ENCODE measurements at regions not wholly inside any gene's neighbourhood (a gene's known extent, or its start where the extent isn't known, plus 50 kb on each side); places are given as distances from the start of the nearest gene placed in this dataset.
"Not testable (repeated sequence)": the region's sequence is repeated elsewhere in the genome, so short reads cannot be mapped to it uniquely, and the experiment has no call there.

DNA sequence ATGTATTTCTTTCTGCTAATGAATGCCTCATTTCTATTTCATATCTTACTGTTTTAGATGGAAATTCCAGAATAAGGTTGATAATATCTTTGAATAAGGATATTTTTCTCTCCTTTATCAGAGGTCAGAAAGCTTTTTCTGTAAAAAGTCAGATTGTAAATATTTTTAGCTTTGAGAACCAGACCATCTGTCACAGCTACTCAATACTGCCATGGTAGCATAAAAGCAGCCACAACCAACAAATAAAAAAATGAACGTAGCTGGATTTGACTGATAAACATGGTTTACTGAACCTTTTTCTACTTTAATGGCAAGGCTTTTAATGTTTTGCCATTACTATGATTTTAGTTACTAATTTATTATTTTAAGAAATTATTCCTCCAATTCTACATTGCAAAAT is 217.4 kb upstream of the COX10 start:
- Histone ChIP-seq H3K27ac (no peak overlapping the region), H3K36me3 (no peaks in the 10 kb centered on the region), H3K4me1 (no peaks in the 10 kb centered on the region), H3K27me3 (no peaks in the 10 kb centered on the region), H3K4me3 (no peak overlapping the region), H3K9me3 (peaks cover 0 to 7% of the 10 kb centered on the region in 2 donors)
- TF ChIP-seq, protein P1, sequence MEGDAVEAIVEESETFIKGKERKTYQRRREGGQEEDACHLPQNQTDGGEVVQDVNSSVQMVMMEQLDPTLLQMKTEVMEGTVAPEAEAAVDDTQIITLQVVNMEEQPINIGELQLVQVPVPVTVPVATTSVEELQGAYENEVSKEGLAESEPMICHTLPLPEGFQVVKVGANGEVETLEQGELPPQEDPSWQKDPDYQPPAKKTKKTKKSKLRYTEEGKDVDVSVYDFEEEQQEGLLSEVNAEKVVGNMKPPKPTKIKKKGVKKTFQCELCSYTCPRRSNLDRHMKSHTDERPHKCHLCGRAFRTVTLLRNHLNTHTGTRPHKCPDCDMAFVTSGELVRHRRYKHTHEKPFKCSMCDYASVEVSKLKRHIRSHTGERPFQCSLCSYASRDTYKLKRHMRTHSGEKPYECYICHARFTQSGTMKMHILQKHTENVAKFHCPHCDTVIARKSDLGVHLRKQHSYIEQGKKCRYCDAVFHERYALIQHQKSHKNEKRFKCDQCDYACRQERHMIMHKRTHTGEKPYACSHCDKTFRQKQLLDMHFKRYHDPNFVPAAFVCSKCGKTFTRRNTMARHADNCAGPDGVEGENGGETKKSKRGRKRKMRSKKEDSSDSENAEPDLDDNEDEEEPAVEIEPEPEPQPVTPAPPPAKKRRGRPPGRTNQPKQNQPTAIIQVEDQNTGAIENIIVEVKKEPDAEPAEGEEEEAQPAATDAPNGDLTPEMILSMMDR (IDR thresholded peaks at IDR 0.05) = no peak
- no peak for DNase-seq (ENCODE audit: low spot score)

DNA sequence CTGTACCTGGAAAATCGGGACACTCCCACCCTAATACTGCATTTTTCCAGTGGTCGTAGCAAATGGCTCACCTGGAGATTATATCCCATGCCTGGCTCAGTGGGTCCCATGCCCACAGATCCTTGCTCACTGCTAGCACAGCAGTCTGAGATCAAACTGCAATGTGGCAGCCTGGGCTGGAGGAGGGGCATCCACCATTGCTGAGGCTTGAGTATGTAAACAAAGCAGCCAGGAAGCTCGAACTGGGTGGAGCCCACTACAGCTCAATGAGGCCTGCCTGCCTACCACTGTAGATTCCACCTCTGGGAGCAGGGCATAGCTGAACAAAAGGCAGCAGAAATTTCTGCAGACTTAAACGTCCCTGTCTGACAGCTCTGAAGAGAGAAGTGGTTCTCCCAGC is 213.6 kb upstream of the COX10 start:
- H3K4me1 ChIP-seq; H3K36me3 ChIP-seq; H3K27ac ChIP-seq; H3K9me3 ChIP-seq; H3K4me3 ChIP-seq; H3K27me3 ChIP-seq; DNase-seq (ENCODE audit: low spot score): not testable (repeated sequence)

DNA sequence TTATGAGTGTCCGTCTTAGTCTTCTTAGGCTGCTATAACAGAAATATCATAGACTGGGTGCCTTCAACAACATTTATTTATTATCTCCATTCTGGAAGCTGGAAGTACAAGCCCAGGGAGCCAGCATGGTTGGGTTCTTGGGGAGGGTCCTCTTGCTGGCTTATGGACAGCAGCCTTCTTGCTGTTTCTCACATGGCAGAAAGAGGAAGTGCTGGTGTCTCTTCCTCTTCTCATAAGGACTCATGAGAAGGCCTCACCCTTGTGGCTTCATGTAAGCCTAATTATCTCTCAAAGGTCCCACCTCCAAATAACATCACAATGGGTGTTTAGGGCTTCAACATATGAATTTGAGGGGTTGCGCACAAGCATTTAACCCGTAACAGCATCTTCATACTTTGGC is 207.0 kb upstream of the COX10 start:
- H3K27ac ChIP-seq = no peak overlapping the region
- H3K27me3 ChIP-seq = no peaks in the 10 kb centered on the region
- no peaks in the 10 kb centered on the region for H3K9me3 ChIP-seq
- H3K4me1 ChIP-seq = no peaks in the 10 kb centered on the region
- DNase-seq (ENCODE audit: low spot score) = no peak
- TF ChIP-seq, protein P1 (IDR thresholded peaks at IDR 0.05) = no peak
- no peak overlapping the region for H3K4me3 ChIP-seq
- no peaks in the 10 kb centered on the region for H3K36me3 ChIP-seq

DNA sequence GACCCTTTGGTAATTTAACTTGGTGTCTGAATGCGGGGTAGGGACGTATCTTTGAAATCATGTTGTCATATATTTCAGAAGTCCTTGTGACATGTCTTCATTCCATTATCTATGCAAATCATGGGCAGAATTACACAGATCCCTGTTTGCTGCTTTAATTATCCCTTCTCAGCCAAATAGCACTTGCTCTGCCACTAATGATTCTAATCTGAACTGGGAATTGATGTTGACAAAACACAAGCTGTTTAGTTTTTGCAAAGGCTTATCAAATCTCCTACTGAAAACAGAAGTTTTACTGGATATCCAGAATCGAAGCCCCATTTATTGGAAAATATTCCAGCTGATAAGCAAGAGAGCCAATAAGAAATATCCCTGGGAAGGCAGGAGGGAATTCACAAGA is 205.9 kb upstream of the COX10 start:
- Histone ChIP-seq H3K4me3 (no peak overlapping the region), H3K9me3 (no peaks in the 10 kb centered on the region), H3K27ac (no peak overlapping the region), H3K36me3 (no peaks in the 10 kb centered on the region), H3K27me3 (no peaks in the 10 kb centered on the region), H3K4me1 (no peaks in the 10 kb centered on the region)
- TF ChIP-seq, protein P1 (IDR thresholded peaks at IDR 0.05) = no peak
- no peak for DNase-seq (ENCODE audit: low spot score)

DNA sequence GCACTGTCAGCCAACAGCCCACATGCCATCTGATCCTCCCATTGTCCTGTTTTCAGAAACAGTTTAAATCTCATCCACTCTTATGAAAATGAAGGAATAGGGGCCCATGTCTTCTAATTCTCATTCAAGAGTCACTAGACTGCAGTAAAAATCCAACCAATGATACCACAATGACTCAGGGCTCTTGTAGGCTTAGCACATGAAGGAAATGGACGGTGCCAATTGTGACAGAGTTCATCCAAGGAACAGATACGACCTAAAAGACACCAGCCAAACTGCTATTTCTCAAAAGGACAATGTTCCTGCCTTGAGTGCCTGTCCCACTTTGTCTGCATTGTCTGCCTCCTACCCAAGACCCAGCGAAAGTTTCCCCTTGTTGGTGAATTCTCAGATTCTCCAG is 204.8 kb upstream of the COX10 start:
- Histone ChIP-seq H3K27me3 (no peaks in the 10 kb centered on the region), H3K27ac (no peak overlapping the region), H3K9me3 (no peaks in the 10 kb centered on the region), H3K4me3 (no peak overlapping the region), H3K36me3 (no peaks in the 10 kb centered on the region), H3K4me1 (no peaks in the 10 kb centered on the region)
- no peak for DNase-seq (ENCODE audit: low spot score)
- TF ChIP-seq, protein P1 (IDR thresholded peaks at IDR 0.05) = no peak

DNA sequence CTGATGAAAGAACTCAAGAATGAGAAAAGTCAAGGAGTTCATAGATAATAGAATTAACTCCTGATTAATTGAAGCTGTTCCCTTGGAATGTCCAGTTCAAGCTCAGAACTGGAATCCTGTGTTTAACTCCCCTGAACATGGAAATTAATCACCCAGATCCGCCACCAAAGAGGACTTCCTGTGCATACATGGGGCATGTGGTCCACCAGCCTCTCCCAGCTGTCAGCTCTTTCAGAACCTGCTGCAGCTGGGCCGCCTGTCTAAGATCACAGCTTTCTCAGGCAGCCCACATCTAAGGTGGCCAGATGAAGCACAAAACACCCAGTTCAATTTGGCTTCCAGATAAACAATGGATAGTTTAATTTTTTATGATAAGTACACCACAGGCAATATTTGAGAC is 203.7 kb upstream of the COX10 start:
- Histone ChIP-seq H3K36me3 (no peaks in the 10 kb centered on the region), H3K4me3 (no peak overlapping the region), H3K27me3 (no peaks in the 10 kb centered on the region), H3K9me3 (no peaks in the 10 kb centered on the region), H3K4me1 (no peaks in the 10 kb centered on the region), H3K27ac (no peak overlapping the region)
- DNase-seq (ENCODE audit: low spot score) = no peak
- TF ChIP-seq, protein P1 (IDR thresholded peaks at IDR 0.05) = no peak

Measured in right atrium auricular region (tissue), 2 donors.